Fibroblast of skin of scalp (primary cell): ENCODE measurements at regions not wholly inside any gene's neighbourhood (a gene's known extent, or its start where the extent isn't known, plus 50 kb on each side); places are given as distances from the start of the nearest gene placed in this dataset.
A peak's percentile ranks its signal among the peaks of the same experiment; 100 is the strongest.

Experiments
- DNase-seq: peaks from one replicate; pipeline ENCODE4 v3.0.0-alpha.2; 2013

DNA sequence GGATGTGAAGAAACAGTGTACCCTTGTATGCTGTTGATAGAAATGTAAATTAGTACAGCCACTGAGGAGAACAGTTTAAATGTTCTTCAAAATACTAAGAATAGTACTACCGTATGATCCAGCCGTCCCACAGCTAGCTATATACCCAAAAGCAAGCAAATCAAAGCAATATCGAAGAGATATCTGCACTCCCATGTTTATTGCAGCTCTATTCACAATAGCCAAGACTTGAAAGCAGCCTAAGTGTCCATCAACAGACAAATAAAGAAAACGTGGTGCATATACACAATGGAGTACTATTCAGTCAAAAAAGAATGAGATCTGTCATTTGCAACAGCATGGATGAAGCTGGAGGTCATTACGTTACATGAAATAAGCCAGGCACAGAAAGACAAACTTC is 88.5 kb upstream of the SLC38A4 start:
- DNase-seq, result no peak

DNA sequence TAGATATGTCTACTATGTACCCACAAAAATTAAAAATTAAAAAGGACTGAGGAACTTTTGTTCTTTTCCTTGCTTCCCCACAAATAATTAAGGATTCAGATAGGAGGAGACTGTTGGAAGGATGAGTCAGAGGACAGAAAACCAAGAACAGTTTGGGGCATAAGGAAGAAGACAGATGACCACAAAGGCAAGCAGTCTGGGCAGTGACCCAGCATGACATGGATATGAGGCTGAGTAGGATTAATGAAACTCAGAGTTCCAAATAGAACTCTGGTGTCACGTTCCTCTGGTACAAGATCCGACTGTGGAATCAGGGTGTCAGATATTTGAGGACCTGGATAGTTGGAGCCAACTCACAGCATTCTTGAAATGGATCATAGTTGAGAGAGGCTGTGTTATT is 89.3 kb upstream of the SLC38A4 start:
- peak; percentile 94 for DNase-seq

DNA sequence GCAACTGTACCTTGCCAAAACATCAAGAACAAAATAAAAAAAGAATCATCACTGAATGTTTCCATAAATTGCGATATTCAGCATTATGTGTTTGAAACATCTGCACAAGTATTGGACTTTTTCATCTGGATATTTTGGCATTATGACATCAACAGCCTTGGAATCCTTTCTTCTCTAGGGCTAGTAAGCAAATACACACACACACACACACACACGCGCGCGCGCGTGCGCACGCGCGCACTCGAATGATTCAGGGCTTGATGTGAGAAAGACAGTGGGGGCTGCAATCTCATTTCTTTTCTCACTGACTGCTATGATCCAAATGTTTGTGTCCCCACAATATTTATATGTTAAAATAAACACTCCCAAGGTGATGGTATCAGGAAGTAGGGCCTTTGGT is 90.0 kb upstream of the SLC38A4 start:
- DNase-seq, result peak; percentile 87

DNA sequence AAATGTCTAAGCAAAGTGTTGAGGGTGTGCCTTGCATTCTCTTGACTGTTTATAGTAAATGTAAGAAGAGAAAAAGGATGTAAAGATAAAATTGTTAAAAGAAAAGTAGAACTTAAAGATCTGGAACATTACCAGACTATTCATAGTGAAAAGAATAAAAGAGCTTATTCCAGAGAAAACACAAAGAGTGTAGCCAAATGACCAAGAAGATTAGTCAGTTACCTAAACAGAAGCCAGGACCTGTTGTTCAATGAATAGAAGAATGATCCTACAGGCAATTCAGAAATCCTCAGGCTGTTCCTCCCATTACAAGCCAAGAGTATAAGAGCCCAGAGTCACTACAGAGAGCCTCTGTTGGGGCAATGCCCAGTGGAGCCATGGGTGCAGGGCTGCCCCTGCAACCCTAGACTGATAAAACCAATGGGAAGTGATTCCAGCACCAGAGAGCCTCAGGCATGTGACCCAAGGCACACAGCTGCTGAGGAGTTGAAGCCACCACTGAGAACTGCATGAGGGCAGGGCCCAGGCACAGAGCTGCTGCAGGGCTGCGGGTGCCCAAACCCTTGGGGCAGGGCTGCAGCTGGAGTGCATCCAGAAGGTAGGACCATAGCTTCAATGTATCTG is 91.1 kb upstream of the SLC38A4 start:
- DNase-seq, result no peak

DNA sequence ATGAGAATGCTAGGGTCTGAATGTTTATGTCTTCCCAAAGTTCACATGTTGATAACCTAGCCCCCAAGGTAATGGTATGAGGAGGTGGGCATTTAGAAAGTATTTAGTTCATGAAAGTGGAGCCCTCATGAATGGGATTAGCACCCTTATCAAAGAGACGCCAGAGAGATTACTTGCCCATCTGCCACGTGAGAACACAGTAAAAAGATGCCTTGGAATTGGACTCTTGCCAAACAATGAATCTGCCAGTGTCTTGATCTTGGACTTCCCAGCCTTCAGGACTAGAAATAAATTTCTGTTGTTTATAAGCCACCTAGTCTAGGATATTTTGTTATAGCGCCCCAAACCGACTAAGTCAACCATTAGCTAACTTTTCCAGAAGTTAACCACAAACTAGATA is 92.0 kb upstream of the SLC38A4 start:
- no peak for DNase-seq

DNA sequence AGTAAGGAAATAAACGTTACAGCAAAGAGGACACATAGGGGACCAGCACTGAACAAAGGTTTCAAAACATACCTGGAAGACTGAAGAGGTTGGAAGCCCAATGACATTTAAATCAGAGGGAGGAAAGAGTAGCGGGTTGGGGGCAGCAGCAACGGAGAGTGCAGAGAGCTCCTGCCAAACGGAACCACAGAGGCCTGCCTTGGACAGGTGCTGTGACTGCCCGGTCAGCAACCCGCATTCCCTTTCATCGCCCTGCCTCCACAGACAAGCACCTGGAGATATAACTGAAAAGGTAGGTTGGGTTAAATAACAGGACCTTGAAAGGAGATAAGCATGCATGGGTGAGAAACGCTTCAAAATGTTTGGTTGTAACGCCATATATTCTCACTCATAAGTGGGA is 92.8 kb upstream of the SLC38A4 start:
- no peak for DNase-seq

DNA sequence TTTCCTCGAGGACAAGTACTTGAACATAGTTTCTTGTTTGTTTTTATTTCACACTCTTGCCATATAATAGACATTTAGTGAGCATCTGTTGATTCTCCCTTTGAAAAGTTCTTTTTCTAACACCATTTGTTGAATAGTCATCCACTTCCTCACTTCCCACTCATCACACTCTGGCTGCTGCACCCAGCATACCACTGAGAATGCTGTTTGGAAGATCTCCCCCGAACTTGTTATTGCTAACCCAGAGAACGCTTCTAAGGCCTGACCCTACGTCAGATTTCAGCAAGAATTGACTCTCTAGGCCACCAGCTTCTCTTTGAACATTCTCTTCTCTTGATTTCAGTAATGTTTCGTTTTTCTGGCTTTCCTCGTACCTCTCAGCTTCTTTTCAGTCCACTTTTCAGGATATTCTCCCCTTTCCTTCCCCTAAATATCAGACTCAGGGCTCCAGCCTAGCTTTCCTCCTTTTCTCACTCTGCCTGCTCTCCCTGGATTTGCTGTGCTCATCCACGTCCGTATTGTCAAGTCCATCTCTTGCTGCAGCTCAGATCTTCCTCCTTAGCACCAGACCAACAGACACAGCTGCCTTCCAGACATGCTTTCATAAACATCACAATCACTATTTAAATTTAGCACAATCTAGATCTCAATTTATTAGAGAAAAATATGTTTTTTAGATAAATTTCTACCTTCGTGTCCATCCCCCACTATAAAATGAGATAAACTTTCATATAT is 94.0 kb upstream of the SLC38A4 start:
- DNase-seq, result no peak

DNA sequence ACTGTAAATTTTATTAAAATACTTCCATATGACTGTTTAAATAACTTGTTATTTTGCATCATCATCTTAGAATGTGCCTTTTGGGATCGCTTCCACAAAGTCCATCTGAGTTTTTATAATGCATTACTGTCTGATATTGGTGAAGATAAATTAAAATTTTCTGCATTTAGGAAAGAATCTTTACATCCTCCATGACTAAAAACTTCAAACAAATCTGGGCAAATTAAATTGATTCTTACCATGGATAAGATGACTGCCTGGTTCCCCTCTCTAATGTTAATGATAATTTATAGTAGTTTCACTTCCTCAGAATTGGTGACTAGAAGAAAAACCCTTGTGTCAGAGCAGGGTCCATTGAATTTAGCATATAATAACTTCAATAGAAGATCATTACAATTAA is 94.7 kb upstream of the SLC38A4 start:
- no peak for DNase-seq

DNA sequence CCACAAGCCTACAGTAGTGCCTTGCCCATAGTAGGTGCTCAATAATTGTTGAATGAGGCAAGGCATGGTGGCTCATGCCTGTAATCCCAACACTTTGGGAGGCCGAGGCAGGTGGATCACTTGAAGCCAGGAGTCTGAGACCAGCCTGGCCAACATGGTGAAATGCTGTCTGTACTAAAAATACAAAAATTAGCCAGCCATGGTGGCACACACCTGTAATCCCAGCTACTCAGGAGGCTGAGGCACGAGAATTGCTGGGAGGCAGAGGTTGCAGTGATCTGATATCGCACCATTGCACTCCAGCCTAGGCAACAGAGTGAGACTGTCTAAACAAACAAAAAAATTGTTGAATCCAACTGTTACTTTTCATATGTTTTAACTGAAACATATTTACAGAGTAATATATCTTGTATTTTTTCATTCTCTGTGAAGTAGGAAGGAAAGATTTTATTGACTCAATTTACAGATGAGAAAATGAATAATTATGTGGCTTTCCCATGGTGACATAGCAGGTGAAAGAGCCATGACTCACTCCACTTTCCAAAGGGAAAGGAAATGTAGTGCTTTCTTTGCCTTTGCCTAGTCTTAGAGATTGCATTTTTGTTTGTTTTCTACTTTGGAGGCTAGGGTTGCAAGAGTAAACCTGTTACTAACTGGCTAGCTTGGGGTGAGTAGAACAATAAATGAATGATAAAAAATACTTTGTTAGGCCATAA is 95.4 kb upstream of the SLC38A4 start:
- DNase-seq, result peak; percentile 38

DNA sequence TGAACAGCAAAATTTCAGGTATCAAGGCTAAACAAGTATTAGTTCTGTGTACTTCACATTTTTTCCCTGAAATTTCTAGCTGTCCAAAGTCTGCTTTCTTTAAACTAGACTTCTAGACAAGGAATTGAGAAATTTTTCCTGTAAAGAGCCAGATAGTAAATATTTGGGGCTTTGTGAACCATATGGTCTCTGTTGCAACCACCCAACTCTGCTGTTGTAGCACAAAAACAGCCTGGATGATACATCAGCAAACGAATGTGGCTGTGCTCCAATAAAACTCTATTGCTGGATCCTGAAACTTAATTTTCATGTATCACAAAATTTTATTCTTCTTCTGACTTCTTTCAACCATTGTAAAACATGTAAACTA is 96.0 kb upstream of the SLC38A4 start:
- DNase-seq, result peak; percentile 49

DNA sequence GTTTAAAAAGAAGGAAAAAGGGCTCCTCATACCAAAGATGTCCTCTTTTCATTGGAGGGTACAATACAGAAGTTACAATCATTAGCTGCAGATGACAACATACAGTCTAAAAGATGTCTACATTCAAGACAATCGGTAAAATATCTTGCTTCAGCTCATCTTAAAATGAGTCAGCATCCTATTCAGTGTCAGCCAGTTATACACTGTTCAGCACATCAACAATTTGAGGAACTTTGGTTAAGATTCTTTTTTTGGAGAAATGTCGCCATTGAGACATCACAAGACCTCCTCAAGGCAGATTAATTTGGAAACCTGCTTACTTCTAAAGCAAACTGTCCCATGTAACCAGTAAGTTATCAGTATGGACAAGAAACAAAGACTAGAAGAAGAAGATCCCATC is 100.7 kb upstream of the SLC38A4 start:
- DNase-seq, result no peak

DNA sequence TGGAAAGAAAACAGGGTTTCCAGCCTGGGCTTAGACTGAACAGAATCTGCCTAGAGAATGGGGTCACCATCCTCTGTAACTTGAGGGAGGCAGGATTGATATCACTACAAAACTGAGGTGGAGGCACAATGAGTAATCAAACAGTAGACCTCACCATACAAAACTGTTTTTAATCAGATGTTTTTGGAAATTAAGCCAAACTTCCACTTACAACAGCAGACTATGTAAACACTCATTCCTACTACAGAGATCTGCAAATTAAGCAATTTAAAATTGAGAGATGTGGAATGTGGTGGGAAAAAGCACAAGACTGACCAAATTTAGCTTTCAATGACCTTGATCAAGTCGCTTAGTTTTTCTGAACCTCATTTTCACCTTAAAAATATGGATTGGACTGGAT is 104.3 kb upstream of the SLC38A4 start:
- DNase-seq, result no peak

DNA sequence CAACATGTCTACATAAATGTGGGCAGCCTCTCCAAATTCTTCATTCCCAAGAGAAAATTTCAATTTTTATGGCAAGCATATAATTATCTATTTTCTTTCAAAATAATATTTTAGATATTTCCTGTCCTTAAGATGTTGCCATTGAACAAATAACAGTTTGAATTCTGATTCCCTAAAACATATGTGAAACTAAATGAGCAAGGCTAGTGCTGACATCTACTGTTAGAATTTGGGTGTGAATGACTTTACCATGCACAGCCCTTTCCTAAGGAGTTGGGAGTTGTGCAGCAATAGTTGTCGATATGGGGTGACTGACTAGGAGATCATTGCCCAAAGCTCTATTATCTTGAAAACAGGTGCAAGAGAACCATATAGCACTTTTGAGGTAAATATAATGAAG is 108.2 kb upstream of the SLC38A4 start:
- peak; percentile 84 for DNase-seq

DNA sequence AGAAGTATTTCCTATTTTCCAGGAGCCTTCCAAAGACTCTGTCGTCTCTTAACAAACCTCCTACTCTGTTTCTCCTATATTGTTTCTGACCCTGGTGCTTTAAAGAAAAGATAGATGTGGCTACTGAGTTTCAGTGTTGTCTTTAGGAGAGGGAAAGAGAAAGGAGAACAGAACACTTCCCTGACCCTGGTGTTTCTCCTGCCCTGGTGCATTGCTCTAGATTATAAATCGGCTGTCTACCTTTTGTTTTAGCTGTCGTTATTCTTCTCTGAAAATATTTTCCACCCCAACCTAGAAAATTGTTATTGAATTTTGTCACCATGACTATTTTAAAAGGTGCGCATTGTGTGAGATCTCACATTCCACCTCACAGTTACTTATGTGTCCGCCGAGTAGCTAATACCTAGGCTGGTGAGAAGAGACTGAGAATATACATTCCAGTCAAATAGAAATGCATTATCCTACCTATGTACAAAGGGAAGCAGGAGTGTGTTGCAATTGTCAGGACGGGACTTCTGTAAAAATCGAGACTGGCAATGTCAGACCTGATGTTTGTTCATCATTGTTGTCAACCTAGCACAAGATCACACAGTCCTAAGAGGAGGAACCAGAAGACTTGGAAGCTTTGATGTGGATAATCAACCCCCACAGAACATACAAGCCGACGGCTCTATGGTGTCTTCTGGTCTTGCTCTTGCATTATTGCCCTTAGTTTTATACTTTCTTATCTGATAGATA is 108.7 kb upstream of the SLC38A4 start:
- DNase-seq, result no peak

DNA sequence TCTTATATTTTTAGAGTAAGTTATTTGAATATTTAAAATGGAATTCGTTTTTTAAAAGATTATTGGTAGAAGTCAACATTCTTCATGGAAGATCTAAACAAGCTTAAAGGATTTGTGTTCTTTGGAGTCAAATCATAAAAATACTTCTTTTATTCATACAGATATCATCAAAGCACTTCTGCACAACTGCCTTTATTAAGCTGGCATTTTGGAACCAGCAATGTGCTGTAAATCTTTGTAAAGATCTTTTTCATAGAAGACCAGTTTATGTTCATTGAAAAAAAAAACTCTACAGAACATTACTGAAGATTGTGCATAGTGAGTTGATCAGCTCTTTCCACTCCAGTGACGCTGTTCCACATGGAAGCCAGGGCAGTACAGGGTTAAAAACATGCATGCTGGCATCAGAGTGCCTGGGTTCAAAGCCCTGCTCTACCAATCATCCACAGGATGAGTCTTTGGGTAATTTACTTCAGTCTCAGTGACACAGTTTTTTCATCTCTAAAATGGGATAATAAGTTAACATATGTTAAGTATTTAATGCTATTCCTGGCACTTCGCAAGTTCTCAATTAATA is 109.6 kb upstream of the SLC38A4 start:
- no peak for DNase-seq

DNA sequence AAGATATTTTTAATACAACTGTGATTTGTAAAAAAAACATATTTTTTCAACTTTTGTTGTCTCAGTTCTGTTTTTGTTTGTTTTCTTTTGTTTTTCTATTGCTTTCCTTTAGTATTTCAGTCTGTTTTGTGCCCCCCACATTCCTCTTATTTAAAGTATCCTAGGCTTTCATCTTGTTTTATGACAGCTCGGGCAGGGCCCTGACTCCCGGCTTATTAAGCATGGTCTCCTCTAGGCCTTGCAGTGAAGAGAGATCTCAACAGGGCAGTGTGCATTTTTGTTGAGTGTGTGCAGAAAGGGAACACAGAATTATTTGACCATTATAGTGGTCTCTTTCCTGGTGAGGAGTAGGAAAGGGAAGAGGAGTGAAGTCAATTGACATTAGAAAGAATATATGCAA is 110.2 kb upstream of the SLC38A4 start:
- no peak for DNase-seq

DNA sequence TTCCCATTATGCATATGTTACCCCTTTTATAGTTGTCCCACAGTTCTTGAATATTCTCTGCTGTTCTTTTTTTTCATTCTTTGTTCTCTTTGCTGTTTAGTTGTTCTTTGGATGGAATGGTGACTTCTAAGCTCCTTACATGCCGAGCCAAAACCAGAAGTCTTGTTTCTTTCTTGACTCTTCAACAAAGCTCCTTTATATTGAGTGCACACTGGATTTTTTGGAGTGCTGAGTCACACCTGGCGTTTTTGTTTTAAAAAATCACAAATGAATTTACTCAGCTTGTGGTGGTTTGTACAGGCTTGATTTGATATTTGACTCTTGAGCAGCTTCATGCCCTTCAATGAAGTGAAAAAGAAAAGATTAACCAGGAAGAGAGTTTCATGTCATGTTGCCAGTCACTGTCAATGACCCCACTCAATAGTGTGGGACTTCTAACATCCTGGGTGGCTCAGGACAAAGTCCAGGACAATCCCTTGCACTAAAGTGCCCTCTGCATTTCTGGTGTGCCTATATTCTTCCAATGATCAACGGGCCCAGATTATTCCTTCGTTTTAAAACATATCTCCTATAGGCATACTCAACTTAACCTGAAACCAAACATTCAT is 112.4 kb upstream of the SLC38A4 start:
- no peak for DNase-seq

DNA sequence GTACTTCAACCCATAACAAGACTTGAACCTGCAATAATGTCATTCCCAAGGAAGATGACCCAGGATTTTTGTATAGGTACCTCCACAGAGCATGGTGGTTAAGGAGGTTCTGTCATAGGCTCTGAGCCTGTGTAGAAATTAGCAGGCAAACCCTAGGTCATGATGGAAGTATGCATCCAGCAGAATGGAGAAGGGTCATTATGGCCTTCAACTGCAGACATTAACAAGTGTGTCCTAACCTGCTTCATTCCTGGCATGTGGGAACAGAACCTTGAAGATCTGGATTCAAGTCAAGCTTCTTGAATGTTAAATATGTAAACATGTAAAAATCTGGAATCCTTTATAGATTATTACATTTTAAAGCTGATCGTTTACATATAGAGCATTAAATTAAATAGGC is 116.2 kb upstream of the SLC38A4 start:
- no peak for DNase-seq

DNA sequence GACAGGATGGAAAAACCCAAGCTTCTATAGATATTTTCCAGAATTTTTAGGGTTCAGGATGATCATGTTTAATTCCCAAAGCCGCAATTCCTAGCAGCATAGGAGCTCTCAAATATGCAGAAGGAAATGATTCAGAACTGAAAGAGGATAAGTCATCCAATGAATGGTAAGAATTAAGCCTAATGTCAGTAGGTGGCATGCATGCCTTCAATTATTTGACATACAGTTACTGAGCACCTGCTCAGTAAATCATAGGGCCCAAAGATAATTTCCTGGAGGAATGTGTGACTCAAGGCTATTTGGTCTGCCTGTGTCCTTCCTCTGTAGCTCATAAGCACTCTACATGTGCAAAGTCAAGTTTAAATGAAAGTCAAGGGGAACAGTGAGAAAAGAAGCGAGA is 116.8 kb upstream of the SLC38A4 start:
- peak; percentile 63 for DNase-seq

DNA sequence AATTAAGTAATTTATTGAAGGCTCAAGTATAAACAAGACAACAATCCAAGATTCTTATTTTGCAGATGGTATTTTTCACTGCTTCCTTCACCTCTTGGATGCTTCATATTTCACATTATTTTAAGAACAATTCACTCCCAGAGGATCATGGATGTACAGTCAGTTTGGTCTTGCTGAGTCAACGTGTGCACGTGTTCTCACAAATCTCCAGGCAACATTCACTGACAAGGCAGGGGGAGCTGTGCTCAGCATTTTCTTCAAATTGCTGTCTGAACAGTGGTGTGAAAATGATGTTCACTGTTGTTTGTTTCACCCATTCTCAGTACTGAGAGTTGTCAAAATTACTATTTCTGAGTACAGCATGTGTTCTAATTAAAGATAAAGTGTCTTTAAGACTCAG is 118.3 kb upstream of the SLC38A4 start:
- peak; percentile 75 for DNase-seq

DNA sequence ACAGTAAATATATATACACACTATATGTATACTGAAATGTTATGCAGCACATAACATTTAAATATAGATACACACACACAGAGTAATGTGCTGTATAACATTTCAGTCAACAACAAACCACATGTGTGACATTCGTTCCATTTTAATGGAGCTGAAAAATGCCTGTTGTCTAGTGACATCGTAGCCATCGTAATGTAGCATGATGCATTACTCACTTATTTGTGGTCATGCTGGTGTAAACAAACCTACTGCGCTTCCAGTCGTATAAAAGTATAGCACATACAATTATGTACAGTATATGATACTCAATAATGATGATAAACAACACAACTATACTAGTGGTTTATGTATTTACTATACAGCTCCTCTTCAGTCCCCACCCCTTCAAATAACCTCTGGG is 119.0 kb upstream of the SLC38A4 start:
- DNase-seq, result no peak

DNA sequence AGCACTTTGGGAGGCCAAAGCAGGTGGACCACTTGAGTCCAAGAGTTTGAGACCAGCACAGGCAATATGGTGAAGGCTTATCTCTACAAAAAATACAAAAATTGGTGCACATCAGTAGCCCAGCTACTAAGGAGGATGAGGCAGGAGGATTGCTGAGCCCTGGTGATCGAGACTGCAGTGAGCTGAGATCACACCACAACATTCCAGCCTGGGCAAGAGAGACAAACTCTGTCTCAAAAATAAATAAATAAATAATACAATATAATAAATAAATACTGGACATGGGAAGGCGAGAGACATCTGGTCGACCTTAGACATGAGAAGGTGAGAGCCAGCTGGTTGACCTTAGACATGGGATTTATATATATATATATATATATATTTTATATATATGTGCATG is 119.8 kb upstream of the SLC38A4 start:
- DNase-seq, result no peak

DNA sequence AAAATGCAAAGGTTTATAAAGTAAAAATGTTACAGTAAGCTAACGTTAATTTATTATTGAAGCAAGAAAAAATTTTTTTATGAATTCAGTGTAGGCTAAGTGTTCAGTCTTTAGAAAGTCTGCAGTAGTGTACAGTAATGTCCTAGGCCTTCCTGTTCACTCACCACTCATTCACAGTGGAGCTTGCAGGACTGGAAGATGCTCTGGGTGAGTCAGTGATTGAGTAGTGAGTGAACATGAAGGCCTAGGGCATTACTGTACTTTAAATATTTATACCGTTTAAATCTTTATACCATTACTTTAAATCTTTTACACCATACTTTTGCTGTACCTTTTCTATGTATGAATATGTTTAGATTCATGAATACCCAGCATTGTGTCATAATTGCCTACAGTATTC is 120.3 kb upstream of the SLC38A4 start:
- DNase-seq, result peak; percentile 42
